HG03108 (cell line): ENCODE measurements at regions not wholly inside any gene's neighbourhood (a gene's known extent, or its start where the extent isn't known, plus 50 kb on each side); places are given as distances from the start of the nearest gene placed in this dataset.

Source experiments
- ATAC-seq: cut with Tn5 transposase; IDR thresholded peaks from one replicate; pipeline ENCODE4 v1.9.1; 2021; ENCODE audit warnings: moderate library complexity; ENCODE audit not compliant: unreplicated experiment

DNA sequence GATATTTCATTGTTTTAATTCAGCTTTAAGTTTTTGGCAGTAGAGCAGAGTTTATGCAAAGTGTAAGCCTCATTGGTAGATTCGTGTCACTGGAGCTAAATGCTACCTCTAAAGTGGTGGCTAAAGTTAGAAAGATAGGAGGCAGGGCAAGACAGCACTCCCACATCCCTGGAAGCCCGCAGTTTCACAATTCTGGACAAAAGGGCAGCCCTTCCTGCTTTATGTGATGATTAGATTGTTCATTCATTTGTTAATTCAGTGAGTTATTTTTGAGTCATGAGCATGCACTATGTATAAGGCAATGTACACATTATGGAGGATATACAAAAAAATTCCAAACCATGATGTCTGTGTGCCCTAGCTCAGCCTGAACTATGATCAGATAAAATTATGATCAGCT lies 52.1 kb upstream of the EIF3M start:
- no peak for ATAC-seq

DNA sequence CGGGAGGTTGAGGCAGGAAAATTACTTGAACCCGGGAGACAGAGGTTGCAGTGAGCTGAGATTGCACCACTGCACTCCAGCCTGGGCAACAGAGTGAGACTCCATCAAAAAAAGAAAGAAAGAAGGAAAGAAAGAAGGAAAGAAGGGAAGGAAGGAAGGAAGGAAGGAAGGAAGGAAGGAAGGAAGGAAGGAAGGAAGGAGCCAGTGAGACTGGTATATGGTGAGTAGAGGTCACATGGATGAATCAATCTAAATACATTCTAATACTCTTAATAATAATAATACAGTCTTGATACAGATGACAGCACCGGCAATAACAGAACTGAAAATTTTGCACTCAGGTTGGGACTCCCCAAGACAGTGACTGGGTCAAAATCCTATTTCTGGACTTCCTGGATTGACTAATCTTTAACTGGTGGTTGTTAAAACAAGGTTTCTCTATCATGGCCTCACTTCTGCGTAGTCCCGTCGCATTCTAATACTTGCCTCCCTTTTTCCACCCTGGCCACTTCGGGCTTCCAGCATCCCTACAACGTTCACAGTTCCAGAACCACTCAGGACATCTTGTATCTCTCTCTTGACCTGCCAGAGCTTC lies 53.5 kb upstream of the EIF3M start:
- peak; percentile 100 for ATAC-seq

DNA sequence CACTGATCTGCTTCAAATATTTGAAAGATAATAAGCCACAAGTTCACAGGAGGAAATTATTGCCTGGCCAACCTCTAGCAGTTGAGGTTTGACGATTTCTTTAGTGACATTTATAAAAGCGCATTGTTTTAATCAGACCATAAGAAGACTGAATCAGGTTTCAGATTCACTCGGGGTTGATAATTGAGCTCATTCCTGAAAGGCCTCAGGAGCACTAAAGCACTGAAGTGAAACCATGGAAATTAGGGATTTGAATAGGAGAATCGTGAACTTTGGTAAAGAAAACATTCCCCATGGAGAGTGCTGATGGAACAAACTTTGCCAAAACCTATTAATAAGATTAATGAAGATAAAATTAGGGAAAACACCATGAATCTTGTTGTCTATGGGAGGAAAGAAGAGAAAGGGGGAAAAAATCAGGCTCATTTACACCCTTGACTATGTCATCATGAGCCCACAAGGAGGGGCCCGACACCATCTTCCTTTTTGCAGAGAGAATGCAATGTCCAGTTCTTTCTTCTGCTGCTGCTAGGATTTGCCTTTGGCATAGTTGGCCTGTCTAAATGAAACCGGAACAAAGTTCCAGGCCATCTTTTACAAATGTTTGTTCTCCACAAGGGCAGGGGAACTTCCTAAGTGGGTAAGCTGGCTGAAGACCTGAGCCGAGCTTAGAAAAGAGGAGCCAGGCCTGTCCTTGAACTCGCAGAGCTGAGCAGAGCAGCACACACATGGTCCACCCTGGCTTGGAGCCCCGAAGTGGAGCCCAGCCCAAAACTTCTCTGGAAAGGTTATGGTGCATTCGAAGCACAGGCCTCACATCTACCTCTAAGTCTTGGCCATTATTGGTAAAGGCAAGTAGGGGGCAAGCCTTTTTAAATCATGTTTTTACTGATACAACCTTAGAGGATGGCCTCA lies 56.1 kb upstream of the EIF3M start:
- ATAC-seq = no peak

- ATAC-seq = no peak
Measured at GRCh38 chr11:32526760-32527159, 56.9 kb upstream of the EIF3M start.

- no peak for ATAC-seq
Measured at GRCh38 chr11:32511926-32512325, 71.7 kb upstream of the EIF3M start.

DNA sequence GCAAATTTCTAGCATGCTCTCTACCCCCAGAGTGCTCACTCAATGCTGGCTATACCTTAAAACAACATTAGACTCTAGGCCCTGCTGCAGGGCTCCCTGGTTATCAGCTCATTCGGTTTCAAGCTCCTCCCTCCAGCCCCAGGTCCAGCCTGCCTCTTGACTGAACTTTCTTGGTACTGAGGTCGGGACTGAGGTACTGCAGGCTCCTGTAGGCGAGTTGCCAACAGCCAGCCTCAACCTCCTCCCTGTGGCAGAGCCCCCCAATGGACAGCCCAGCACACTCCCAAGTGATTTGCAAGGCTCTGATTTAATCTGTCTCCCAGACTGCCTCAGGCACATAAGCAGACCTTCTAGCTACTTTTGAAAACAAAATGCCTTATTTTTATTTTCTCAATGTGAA lies 73.6 kb upstream of the EIF3M start:
- no peak for ATAC-seq

DNA sequence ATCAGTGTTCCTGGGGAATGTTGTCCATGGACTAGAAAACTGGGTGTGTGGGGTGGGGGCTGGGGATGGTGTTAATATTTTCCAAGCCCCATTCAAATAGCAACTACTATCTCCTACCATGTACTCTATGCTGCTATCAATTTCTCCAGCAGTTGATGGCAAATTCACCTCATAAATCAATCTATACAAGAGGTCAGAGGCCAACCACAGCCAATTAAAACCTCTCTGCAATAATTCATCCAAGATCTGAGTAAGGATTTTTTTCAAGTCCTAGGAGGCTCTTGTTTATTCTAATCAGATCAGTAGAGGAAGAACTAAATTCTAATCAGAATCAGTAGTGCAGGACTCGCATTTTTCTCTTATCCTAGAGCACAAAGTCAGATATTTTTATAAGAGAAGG lies 73.4 kb upstream of the WT1 start:
- ATAC-seq = no peak

- no peak for ATAC-seq
Measured at GRCh38 chr11:32500001-32500400, 64.7 kb upstream of the WT1 start.

GRCh38 chr11:32497951-32498350 lies 62.6 kb upstream of the WT1 start:
- ATAC-seq = no peak

GRCh38 chr11:32494629-32495028 lies 59.3 kb upstream of the WT1 start:
- no peak for ATAC-seq

GRCh38 chr11:32489464-32489863 lies 54.1 kb upstream of the WT1 start:
- ATAC-seq = no peak

DNA sequence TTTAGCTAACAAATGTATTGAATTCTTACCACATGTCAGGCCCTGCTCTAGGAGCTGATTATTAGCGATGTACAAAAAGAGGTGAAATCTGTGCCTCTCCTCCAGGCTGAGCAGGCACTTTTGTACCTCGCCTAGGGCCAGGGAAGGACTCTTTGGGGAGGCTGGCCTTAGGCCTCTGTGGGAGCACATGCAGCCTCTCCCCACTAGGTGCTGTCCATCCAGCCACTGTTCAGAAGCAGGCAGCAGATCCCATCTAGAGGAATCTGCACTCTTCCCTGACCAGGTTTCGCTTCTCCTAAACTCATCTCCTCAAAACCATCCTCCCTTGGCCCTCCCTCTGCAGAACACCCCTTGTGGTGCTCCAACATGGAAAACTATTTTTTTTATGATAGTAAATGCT lies 51.9 kb upstream of the WT1 start:
- ATAC-seq = no peak

DNA sequence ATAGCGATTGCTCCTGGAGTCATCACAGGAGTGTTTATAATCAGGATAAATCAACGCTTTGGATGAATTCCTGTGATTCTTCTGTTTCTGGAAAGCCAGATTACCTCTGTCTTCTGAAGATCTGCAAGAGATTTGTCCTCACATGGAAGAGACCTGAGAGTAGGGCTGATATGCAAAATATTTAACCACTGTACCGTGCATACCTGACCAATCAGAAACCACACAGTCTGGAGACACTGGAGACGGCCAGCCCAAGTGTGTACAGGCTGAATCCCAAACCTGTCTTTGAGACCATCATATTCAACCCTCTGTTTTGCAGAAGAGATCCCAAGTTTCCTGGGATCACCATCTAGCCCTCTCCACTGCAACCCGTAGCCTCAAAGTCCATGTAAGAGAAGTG lies 50.4 kb upstream of the WT1 start:
- ATAC-seq = no peak
